HepG2 (cell line): ENCODE measurements at regions not wholly inside any gene's neighbourhood (a gene's known extent, or its start where the extent isn't known, plus 50 kb on each side); places are given as distances from the start of the nearest gene placed in this dataset.

Source experiments
- ATAC-seq: fragments of 200-7000 bp; cut with Tn5 transposase; 3 replicates; pipeline ENCODE4 v1.9.1; 2020; ENCODE audit warnings: mild to moderate bottlenecking, moderate library complexity
- BruUV-seq: library from RNA; stranded (reverse); fragments of 400-500 nt; replicated peaks from 2 replicates; lab custom pipeline; 2021; lab: Mats Ljungman, UMichigan
- CTCF ChIA-PET: fragments of 300-600 bp; formaldehyde crosslinking; extraction: SDS; loops from one replicate; lab custom pipeline; 2021; ENCODE audit warnings: low total read pairs, inconsistent platforms, low intra/inter-chr PET ratio; lab: Yijun Ruan, JAX
- POLR2A ChIA-PET: fragments of 350-600 bp; sonication (Branson Sonifier 250); formaldehyde crosslinking; loops from one replicate; lab custom pipeline; 2020; ENCODE audit warnings: antibody characterized with exemption, inconsistent platforms; lab: Yijun Ruan, JAX
- DNase-seq: peaks from one replicate; pipeline ENCODE4 v3.0.0-alpha.2; 2015; ENCODE audit warnings: low spot score
- FAIRE-seq: peaks from 3 replicates; lab custom pipeline; 2011; peaks lifted over from hg19 to GRCh38; lab: Jason Lieb, UNC
- H2AFZ ChIP-seq: one replicate; pipeline ENCODE4 v1.6.1; 2011; ENCODE audit warnings: low read length, inconsistent platforms
- H3K27ac ChIP-seq: fragments of 300-600 bp; 3 replicates; pipeline ENCODE4 v1.8.0; 2011; ENCODE audit warnings: mixed run types, mild to moderate bottlenecking, mixed read lengths, low read length, inconsistent platforms; ENCODE audit not compliant: insufficient read depth; ENCODE audit errors: extremely low read length
- H3K27me3 ChIP-seq, 2 experiments: fragments of 200-600 bp in 1 of 2; 2 replicates in 1 of 2; 3 replicates in 1 of 2; pipeline versions ENCODE4 v1.6.0 to v1.8.0; 2011; ENCODE audit warnings: low read length in 2 of 2, mild to moderate bottlenecking in 2 of 2, moderate library complexity in 2 of 2, inconsistent platforms in 1 of 2; ENCODE audit not compliant: insufficient read depth in 2 of 2, control insufficient read depth in 1 of 2
- H3K36me3 ChIP-seq, 2 experiments: fragments of 200-600 bp in 1 of 2; replicated peaks in 1 of 2; 2 replicates in 1 of 2; 3 replicates in 1 of 2; pipeline versions ENCODE4 v1.5.1 to v1.8.0; 2011; ENCODE audit warnings: low read length in 2 of 2, inconsistent platforms in 1 of 2; ENCODE audit not compliant: insufficient read depth in 2 of 2, control insufficient read depth in 1 of 2
- H3K4me1 ChIP-seq: 2 replicates; pipeline ENCODE4 v1.5.1; 2012; ENCODE audit warnings: low read length, inconsistent platforms; ENCODE audit not compliant: insufficient read depth
- H3K4me2 ChIP-seq: 2 replicates; pipeline ENCODE4 v1.6.0; 2011; ENCODE audit warnings: low read depth, low read length, inconsistent platforms
- H3K4me3 ChIP-seq, 3 experiments: fragments of 200-600 bp in 1 of 3; sonication (generic), shearing (Covaris generic) in 1 of 3; replicated peaks in 1 of 3; 2 replicates each; pipeline ENCODE4 v1.5.1; 2011 to 2016; ENCODE audit warnings: low read length in 3 of 3, inconsistent platforms in 2 of 3, low read depth in 2 of 3, mild to moderate bottlenecking in 2 of 3, control low read depth in 1 of 3, mixed read lengths in 1 of 3; ENCODE audit not compliant: insufficient read depth in 1 of 3
- H3K79me2 ChIP-seq: one replicate; pipeline ENCODE4 v1.6.1; 2011; ENCODE audit warnings: low read length, inconsistent platforms; ENCODE audit not compliant: insufficient read depth
- H3K9ac ChIP-seq: 2 replicates; pipeline ENCODE4 v1.6.0; 2011; ENCODE audit warnings: mild to moderate bottlenecking, low read depth, low read length, inconsistent platforms; ENCODE audit not compliant: insufficient read depth
- H3K9me3 ChIP-seq: 2 replicates; pipeline ENCODE4 v1.5.1; 2012; ENCODE audit warnings: mild to moderate bottlenecking, low read length
- H4K20me1 ChIP-seq: 2 replicates; pipeline ENCODE4 v1.6.0; 2011; ENCODE audit warnings: inconsistent platforms, mild to moderate bottlenecking, low read length, moderate library complexity; ENCODE audit not compliant: insufficient read depth
- AFF4 ChIP-seq: sonication (generic); formaldehyde crosslinking; IDR thresholded peaks from 2 replicates; pipeline ENCODE4 v1.4.0; 2020; ENCODE audit warnings: missing genetic modification reagents
- HMG20A ChIP-seq: IDR thresholded peaks from 2 replicates; pipeline ENCODE4 v1.6.1; 2016; ENCODE audit warnings: borderline replicate concordance
- HNF4G ChIP-seq, 2 experiments: sonication (generic) in 1 of 2; formaldehyde crosslinking in 1 of 2; IDR thresholded peaks; 2 replicates each; pipeline versions ENCODE4 v1.4.0 to v1.6.1; 2011 to 2020; ENCODE audit warnings: borderline replicate concordance in 2 of 2, low read depth in 2 of 2, mild to moderate bottlenecking in 2 of 2, low read length in 1 of 2, missing genetic modification reagents in 1 of 2, moderate library complexity in 1 of 2
- MTA1 ChIP-seq: sonication (generic); formaldehyde crosslinking; IDR thresholded peaks from 2 replicates; pipeline ENCODE4 v1.4.0; 2020; ENCODE audit warnings: missing genetic modification reagents, mild to moderate bottlenecking, borderline replicate concordance
- NBN ChIP-seq: fragments of 450-650 bp; conservative IDR thresholded peaks from 2 replicates; pipeline ENCODE4 v1.6.1; 2017
- SAP130 ChIP-seq: IDR thresholded peaks from 2 replicates; pipeline ENCODE4 v1.6.1; 2016; ENCODE audit warnings: low read depth
- SMARCC2 ChIP-seq: fragments of 450-650 bp; IDR thresholded peaks from 2 replicates; pipeline ENCODE4 v1.6.1; 2017; ENCODE audit warnings: antibody characterized with exemption, mild to moderate bottlenecking
- THAP11 ChIP-seq: IDR thresholded peaks from 2 replicates; pipeline ENCODE4 v1.6.1; 2016; ENCODE audit warnings: missing biosample characterization, missing genetic modification reagents
- THAP8 ChIP-seq: sonication (generic); formaldehyde crosslinking; IDR thresholded peaks from 2 replicates; pipeline ENCODE4 v1.5.1; 2020; ENCODE audit warnings: missing genetic modification reagents, mild to moderate bottlenecking, borderline replicate concordance
- ZFP36L2 ChIP-seq: sonication (generic); formaldehyde crosslinking; IDR thresholded peaks from 2 replicates; pipeline ENCODE4 v1.4.0; 2020; ENCODE audit warnings: missing genetic modification reagents
- ZNF124 ChIP-seq: sonication (generic); formaldehyde crosslinking; IDR thresholded peaks from 2 replicates; pipeline ENCODE4 v1.4.0; 2020; ENCODE audit warnings: missing genetic modification reagents
- ZNF562 ChIP-seq: sonication (generic); formaldehyde crosslinking; IDR thresholded peaks from 2 replicates; pipeline ENCODE4 v1.8.0; 2022; ENCODE audit warnings: missing genetic modification reagents, borderline replicate concordance
- ZNF674 ChIP-seq: sonication (generic); formaldehyde crosslinking; IDR thresholded peaks from 2 replicates; pipeline ENCODE4 v1.5.0; 2020; ENCODE audit warnings: low read depth, mild to moderate bottlenecking, missing genetic modification reagents
- ZNF839 ChIP-seq: sonication (generic); formaldehyde crosslinking; IDR thresholded peaks from 2 replicates; pipeline ENCODE4 v1.4.0; 2020; ENCODE audit warnings: missing genetic modification reagents, mild to moderate bottlenecking, borderline replicate concordance
- WGBS: methylation state at CpG from one replicate; pipeline ENCODE4 v1.1.6; 2017; ENCODE audit warnings: low lambda C conversion rate; 5-methylcytosine and 5-hydroxymethylcytosine counted together
- in situ Hi-C: cut with HindIII; loops from 2 replicates; pipeline ENCODE4 v1.10.0; 2017; ENCODE audit warnings: low pct_unique_long_range_greater_than_20kb; ENCODE audit not compliant: extremely low pct_ligation_motif_present
- intact Hi-C: fragments of 100-400 bp; cut with micrococcal nuclease; formaldehyde crosslinking; loops from one replicate; pipeline ENCODE4 v1.10.0; 2022; ENCODE audit not compliant: unreplicated experiment
- TF ChIP-seq, protein P1 (sequence below): IDR thresholded peaks from 2 replicates; pipeline ENCODE4 v1.6.1; 2016; ENCODE audit warnings: mild to moderate bottlenecking, missing biosample characterization, missing genetic modification reagents

- no peak overlapping the region for H3K9ac ChIP-seq
- WGBS: 14% methylated on average over 4 of the region's 4 CpGs
- CTCF ChIA-PET: no interaction called here
- TF ChIP-seq HNF4G (IDR thresholded peaks at IDR 0.05; ENCODE audit: borderline replicate concordance, low read depth, low read length) (no peak), HNF4G (CRISPR knock-in tag; IDR thresholded peaks at IDR 0.05; ENCODE audit: borderline replicate concordance, low read depth) (no peak), SAP130 (CRISPR knock-in tag) (no peak), MTA1 (no peak), HMG20A (no peak), THAP11 (CRISPR knock-in tag) (no peak), NBN (no peak), ZNF562 (CRISPR knock-in tag) (no peak), AFF4 (no peak), THAP8 (CRISPR knock-in tag) (no peak), ZNF839 (CRISPR knock-in tag) (no peak), ZFP36L2 (CRISPR knock-in tag) (no peak), ZNF124 (no peak), SMARCC2 (no peak), ZNF674 (CRISPR knock-in tag) (no peak)
- TF ChIP-seq, protein P1, sequence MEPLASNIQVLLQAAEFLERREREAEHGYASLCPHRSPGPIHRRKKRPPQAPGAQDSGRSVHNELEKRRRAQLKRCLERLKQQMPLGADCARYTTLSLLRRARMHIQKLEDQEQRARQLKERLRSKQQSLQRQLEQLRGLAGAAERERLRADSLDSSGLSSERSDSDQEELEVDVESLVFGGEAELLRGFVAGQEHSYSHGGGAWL (CRISPR knock-in tag): no peak
- BruUV-seq: no TSS peak
- no peaks in the 10 kb centered on the region for H3K79me2 ChIP-seq
- H3K27me3 ChIP-seq: no peaks in the 10 kb centered on the region
- DNase-seq: no peak
- H2AFZ ChIP-seq: no peak overlapping the region
- H3K27ac ChIP-seq: no peak overlapping the region
- POLR2A ChIA-PET: no interaction called here
- H3K4me2 ChIP-seq: no peak overlapping the region
- intact Hi-C loops: no loop called here
- no peaks in the 10 kb centered on the region for H4K20me1 ChIP-seq
- in situ Hi-C loops: no loop called here
- no peaks in the 10 kb centered on the region for H3K9me3 ChIP-seq
- no peak for FAIRE-seq
- no peak overlapping the region for H3K4me3 ChIP-seq
- no peak for ATAC-seq
- no peaks in the 10 kb centered on the region for H3K4me1 ChIP-seq
- no peaks in the 10 kb centered on the region for H3K36me3 ChIP-seq
Observed at GRCh38 chr10:55311848-55312635, 511.0 kb upstream of the PCDH15 start.
